ENCODE measurements at regions not wholly inside any gene's neighbourhood (a gene's known extent, or its start where the extent isn't known, plus 50 kb on each side); places are given as distances from the start of the nearest gene placed in this dataset.
"Not testable (repeated sequence)": the region's sequence is repeated elsewhere in the genome, so short reads cannot be mapped to it uniquely, and the experiment has no call there.

DNA sequence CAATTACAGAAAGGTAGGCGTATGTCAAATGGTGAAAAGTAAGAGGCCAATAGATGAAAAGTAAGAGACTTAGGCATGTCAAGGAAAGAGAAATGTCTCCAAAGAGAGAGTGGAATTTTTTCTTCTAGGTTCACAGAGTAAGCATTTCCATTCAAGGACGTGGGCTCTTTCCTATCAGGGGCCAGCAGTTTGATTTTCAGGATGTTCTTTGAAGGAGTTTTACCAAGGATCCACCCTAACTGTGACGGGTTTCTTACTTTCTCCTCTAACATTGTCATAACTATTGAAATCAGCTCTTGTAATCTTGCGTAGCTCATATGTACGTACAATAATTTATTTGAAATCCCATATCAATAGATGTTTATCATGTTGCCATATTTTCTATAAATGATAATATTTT, 2112.2 kb upstream of the RAG2 start:
- DNase-seq, result no peak

DNA sequence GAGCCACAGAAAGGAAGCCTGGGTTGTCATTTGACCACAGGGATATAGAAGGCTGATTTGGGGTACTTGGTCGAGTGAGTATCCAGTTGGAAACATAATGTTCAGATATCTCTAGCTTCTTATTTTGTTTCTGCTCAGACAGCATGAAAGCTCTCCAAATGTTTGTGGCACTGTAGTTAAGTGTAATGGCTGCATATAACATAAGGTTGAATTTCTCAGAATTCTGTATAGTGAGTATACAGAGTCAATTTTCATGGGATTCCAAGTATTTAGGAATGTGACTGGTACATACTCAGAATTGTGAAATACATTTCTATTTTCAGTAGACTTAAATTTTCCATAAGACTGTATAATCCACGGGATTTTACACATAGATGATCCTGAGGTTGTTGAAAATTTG, 2102.1 kb upstream of the RAG2 start:
- no peak for DNase-seq

DNA sequence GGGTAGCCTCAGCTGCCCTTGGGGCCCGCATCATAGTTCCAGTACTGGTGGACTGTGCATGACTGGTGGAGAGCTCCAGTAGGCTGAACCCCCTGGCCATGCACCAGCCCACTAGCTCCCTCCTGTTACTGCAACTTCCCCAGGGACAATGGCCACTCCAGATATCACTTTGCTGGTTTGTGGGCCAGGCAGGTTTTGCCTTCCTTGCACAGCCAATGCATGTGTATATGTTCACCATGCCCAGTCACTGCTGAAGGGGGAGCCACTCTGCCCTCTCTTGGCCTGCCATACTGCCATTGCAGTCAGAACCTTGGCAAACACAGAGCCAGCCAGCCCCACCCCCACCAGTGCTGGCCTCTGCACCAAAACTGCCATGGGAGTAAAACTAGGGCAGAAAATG, 2095.3 kb upstream of the RAG2 start:
- DNase-seq, result no peak

DNA sequence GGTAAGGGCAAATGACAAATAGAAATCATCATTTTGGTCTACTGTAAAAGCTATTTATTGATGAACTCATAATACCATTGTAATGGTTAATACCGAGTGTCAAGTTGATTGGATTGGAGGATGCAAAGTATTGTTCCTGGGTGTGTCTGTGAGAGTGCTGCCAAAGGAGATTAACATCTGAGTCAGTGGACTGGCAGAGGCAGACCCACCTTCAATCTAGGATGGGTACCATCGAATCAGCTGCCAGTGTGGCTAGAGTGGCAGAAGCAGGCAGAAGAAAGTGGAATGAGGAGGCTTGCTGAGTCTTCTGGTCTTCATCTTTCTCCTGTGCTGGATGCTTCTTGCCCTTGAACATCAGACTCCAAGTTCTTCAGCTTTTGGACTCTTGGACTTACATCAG, 2092.2 kb upstream of the RAG2 start:
- DNase-seq, result not testable (repeated sequence)

DNA sequence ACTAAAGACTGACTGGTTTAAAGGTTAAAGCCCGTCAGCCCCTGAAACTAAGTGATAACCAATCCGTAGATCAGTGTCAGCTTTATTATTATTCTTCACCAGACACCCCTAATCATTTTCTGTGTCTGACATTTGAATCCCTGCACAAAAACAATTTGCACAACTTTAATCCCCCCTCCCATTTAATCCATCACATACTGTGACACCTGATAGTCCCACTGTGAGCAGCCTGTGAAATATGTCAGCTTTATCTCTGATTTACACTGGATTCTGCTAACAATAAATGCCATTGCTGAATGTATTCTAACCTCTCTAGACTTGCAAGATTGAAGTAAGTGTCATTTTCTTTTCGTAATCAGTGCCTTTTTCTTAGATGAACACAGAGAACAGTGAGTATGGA, 2089.0 kb upstream of the RAG2 start:
- no peak for DNase-seq

DNA sequence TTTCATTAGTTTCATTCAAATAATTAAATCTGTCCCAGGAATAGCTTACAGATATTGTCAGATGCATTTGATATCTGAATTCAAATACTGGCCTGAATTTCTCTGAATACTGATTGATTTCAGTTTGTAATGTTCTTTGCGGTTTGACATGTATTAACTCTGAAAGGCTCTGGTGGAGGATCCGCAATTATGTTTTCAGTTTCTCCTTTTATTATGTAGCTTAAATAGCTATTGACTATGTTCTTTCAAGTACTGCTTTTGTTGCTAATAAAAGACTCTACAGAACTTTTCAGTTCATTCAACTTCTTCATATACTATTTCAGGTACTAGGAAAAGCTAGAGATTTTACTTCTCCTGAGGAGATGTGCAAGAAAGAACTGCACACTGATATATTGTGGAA, 2085.4 kb upstream of the RAG2 start:
- DNase-seq, result no peak

DNA sequence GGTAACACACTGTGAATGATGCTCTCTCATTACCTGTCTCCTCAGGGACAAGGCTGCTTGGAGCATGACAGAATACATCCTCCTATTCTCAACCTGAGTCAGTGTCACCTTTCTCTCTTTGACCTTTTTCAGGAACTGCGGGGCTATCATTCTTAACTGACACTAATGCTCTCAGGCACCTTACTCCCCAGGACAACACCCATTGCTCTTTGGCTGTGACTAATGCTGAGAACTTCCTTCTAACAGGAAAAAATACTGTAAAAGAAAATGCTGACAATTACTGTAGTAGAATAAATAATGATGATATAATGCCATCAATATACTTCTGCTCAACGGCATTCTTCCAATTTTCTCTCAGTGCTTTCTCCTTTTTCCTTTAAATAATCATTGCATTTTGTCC, 2082.7 kb upstream of the RAG2 start:
- no peak for DNase-seq

DNA sequence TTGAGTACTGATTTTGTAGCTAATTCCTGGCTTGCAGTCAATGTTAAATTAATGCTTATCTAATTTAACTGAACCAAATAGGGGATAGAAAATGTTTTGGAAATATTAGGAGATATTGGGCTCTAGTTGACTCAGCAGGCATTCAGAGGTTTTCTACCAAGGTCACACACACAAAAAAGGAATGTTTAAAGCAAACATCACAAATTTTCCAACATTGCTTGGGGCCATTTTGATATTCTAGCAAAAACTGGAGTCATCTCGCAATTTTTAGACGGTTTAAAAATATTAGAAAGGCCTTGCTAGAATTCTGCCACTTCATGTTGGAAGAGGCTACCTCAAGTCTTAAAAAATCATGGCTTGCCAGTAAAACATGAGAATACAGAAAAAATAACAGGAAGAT, 2082.1 kb upstream of the RAG2 start:
- DNase-seq, result no peak

DNA sequence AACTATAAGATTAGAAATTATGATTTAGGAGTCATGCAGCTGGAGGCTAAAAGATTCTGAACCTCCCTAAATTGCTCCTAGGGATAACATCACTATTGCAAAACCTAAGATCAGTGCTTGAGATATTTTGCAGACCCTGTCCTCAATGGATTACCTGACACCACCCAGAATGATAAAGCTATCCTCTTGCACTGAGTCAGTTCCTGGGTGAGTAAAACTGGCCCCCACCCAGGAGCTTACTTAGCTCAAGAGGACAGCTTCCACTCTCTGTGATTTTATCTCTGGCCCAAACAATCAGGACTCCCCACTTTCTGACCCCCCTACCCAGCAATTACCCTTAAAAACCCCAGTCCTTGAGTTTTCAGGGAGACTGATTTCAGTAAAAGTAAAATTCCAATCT, 2074.4 kb upstream of the RAG2 start:
- DNase-seq, result no peak

DNA sequence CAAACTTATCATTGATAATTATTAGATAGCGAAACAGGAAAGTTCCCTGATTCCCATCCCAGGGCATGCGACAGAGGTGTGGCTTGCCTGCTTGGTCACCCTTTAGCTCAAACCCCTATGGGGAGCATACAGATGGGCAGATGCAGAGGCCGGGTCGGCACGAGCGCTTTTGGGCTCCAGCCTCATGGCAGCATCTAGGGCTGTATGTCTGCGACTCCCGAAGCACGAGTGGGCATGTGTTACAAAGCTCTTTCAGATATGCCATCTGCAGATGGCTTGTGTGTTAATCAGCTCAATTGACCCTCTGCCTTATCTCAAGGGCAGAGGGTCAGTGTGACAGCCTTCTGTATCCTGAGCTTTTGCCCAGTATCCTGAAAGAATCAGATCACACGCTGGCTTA, 2069.3 kb upstream of the RAG2 start:
- no peak for DNase-seq

DNA sequence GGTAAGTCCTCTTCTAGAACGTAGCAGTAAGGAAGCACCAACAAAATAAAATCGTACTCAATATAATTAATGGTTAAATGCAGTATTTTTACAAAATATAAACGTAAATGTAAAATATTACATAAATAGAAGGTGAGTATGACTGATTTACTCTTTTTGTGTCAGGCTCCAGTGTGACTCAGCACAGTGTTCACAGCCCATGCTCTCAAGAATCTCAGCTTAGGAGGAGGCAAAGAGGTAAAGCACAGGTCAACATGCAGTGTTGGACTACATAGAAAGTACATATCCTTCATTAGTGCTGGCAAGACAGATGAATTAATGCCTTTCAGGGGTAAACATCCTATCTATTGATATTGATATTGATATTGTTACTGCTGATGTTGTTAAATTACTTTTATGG, 2050.6 kb upstream of the RAG2 start:
- DNase-seq, result no peak

DNA sequence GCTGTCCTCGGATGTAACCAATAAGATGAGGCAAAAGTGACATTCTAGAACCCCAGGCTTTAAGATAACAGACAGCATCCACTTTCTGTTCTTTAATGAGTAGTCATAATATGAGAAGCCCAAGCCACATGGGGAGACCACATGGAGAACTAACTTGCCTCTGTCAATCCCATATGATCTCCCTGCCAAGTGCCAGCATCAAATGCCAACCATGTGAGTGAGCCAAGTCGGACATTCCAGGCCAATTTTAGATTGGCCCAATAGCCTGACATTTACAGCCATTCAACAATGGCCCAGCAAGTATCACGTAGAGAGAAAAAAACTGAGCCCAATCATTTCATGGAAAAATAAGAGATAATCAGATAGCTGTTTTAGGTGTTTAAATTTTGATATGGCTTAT, 2048.3 kb upstream of the RAG2 start:
- no peak for DNase-seq

DNA sequence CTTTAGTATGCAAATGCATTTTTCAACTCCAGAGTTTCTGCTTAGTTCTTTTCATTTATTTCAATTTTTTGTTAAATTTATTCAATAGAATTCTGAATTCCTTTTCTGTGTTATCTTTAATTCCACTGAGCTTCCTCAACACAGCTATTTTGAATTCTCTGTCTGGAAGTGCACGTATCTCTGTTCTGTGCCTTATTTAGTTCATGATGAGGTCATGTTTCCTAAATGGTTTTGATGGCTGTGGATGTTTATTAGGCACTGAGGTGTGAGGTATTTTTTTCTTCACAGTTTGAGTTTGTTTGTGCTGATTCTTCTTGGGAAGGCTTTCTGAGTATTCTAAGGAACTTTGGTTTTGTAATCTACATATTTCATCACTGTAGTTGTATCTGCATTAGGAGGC, 2042.8 kb upstream of the RAG2 start:
- no peak for DNase-seq

DNA sequence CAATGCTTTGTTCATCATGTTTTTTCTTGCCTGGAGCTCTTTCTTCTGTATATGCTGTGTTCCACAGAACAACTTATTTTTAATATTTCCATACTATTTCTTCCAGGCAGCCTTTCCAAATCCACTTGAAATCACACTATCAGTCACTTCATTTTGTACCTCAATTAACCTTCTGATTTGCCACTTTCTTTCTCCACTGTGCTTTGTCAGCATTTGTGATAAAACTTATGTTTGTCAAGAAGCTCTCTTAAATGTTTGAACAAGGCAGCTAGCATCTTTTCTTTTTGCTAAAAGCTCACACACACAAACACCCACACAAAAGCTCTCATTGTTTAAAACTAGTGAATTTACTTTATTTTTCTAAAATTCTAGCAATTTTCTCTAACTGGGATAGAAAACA, 2014.7 kb upstream of the RAG2 start:
- DNase-seq, result no peak

DNA sequence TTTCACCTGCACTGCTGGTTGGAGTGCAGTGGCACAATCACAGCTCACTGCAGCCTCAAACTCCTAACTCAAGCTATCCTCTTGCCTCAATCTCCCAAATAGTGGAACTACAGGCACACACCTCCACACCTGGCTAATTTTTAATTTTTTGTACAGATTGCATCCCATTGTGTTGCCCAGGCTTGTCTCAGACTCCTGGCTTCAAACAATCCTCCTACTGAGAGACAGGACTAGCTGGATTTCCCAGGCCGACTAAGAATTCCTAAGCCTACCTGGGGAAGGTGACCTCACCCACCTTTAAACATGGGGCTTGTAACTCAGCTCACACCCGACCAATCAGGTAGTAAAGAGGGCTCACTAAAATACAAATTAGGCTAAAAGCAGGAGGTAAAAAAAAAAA, 2003.3 kb upstream of the RAG2 start:
- not testable (repeated sequence) for DNase-seq

DNA sequence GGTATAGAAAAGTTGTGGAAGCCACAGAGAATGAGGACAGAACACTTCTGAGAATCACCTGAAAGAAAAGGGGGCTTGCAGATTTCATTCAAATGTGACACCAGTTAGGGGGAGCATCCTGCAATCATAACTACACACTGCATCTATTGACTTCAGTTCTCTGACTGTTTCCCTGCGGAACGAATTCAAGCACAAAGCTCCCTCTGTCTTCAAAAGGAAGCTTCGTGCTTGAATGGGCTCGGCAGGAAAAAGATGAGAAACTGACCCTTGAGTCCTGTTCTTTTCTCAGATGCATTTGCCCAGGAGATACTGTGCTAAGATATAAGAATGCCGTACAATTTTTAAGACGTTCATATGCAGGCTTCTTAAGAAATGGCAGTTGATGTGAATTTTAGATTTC, 2000.4 kb upstream of the RAG2 start:
- no peak for DNase-seq

DNA sequence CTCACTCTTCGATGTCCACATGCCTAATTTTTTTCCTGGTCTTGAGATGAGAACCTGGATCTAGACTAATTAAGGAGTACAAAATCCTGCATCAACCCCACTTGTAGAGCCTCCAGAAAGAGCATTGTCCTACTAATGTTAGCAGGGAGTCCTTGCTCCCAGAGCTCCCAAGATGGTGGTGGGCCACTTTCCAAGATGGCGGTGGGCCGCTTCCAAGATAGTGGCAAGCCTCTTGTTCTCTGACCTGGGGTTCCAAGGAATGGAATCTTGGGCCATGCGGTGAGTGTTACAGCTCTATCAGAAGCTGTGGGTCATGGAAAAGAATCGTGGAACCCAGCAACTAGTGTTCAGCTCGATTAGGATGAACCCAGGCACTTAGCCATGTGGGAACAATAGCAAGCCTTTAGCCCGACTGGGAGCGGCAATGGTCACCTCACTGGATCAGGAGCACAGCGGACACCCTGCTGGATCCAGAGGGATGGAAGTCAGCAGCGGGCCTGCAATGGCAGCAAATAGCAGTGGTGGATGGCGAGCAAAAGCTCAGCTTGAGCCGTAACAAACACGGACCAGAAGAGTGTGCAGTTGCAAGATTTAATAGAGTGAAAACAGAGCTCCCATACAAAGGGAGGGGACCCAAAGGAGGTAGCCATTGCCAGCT, 1997.5 kb upstream of the RAG2 start:
- DNase-seq, result not testable (repeated sequence)

DNA sequence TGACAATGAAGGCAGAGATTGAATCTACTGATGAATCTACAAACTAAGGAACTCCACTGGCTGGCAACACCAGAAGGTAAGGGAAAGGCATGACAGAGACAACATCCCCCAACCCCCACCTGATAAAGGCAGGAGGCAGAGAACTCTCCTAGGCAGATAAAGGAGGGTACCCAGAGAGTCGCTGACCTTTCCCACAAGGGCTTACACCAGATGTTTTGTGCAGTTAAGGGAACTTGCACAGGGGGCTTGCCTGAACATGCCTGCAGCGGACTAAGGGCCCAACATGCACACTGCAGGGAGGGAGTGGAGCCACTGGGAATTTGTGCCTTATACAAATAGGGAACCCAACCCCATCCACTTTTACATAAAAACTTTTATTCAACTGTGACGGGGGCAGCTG, 1996.9 kb upstream of the RAG2 start:
- DNase-seq, result no peak

DNA sequence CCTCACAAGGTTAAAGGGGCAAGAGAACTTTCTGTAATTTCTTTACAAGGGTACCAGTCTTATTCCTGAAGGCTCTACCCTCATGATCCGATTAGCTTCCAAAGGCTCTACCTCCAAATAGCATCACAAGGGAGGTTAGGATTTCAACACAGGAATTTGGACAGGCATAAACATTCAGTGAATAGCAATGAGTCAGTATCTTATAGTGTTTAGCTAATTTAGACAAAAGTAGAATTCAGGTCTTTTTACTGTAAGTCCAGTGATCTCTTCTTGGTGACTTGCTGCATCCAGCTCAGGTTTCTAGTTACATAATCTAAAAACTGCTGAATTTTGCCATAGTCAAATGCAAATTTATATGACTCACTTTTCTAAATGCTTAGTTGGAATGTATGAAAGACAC, 1995.6 kb upstream of the RAG2 start:
- DNase-seq, result no peak

DNA sequence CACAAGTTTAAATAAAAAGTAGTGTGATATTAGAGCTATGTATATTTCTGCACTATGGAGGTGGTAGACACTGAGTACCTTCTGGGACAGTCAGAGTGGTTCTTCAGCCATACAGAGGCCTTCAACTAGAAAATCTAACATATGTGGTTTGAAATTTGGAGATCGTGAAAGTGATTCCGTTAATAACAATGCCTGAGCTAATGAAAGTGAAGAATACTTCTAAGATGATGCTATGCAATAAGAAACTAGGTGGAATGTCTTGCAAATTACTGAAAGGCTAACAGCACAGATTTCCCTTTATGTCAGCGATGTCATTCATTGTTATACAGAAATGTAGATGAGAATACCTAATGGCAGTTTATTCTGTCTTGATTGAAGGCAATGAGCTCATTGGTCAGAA, 1984.7 kb upstream of the RAG2 start:
- DNase-seq, result no peak

DNA sequence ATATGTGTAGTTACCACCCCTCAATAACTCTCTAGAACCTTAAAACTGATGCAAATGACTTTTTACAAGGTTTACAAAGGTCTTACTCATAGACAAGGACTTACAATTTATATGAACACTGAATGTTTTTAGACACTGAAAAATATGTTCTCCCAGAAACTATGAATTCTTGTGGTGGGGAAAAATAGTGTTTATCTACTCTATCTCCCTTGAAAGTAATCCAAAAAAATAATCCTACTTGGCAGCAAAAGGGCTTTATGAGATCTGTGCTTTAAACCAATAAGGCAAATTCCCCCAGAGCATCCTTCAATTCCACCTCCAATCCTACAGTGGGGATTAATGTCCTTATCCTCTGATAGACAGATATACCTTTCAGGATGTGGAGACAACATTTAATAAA, 1984.1 kb upstream of the RAG2 start:
- no peak for DNase-seq

DNA sequence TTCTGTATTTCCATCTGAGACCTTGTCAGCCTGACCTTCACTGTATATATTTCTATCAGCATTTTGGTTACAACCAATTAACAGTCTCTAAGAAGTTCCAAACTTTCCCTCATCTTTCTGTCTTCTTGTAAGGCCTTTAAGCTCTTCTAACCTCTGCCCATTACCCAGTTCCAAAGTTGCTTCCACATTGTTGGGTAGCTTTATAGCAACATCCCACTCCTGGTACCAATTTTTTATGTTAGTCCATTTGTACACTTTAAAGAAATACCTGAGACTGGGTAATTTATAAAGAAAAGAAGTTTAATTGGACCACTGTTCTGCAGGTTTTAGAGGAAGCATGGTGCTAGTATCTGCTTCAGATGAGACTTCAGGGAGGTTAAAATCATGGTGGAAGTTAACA, 1979.7 kb upstream of the RAG2 start:
- DNase-seq, result no peak

DNA sequence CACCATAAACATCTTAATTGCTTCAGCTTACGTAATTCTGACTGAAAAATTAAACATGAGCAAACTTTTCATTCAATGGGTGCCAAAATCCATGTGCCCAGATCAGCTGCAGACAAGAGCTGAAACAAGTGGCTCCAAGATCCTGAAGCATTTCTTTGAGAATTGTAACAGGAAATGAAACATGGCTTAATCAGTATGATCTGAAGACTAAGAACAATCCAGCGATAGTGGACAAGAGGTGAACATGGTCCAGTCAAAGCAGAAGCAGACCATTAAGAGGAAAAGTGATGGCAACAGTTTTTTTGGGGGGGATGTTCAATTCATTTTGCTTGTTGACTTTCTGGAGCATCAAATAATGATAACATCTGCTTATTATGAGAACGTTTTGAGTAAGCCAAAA, 1964.5 kb upstream of the RAG2 start:
- no peak for DNase-seq

DNA sequence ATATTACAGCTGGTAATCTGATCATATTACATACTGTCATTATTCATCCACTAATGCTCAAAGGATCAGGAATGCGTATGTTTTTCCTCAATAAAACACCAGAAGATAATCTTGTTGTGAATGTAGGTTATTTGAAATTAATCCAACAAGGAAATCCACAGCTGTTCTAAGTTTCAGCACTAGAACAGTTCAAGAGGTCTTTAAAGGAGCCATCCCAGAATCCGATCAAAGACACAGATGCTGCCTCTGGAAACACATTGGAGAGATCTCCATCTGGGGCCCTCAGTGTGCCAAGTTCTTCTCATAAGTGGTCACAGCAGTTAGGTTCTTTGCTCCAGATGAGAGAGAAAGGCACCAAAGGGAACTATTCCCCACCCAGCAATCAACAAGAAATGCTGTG, 1955.1 kb upstream of the RAG2 start:
- DNase-seq, result no peak

DNA sequence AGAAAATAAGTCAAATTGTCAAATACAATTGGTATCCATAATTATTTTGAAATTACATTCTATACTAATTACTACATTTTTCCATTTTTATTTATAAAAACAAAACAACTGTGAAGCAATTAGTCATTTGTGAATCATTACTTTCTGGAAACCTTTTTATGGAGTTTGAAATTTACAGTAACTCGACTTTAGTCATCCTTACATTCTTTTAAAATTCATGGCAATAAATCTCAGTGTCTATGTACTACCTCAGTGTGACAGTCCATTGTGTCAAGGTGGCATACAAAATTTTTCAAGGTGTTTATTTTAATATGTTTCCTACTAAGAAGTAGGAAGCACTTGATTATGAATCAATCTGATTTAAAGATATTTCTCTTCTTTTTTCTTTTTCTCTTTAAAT, 1949.4 kb upstream of the RAG2 start:
- no peak for DNase-seq

DNA sequence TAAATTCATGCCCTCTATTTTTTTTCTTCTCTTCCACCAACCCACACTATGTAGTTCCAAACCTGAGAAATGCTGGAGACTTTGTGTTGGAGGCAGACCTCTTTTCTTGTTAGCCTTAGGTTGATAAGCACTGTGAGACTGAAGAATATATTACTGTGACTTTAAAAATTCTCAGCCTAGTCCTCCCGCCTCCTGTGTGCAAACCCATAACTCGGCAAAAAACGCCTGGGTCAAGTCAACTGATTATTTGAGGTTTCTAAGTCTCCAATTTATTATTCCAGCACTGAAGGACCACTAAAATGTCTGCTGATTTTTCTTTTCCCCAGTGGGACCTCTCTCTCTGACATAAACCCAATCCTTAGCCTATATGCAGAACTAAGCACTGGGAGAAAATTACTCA, 1946.0 kb upstream of the RAG2 start:
- DNase-seq, result no peak

Measured in activated CD4-positive, alpha-beta T cell treated with anti-CD3 and anti-CD28 coated beads, Interleukin-2, amount 50 U/mL, for 48 hours (primary cell).